Natural killer cell (primary cell): ENCODE measurements at regions not wholly inside any gene's neighbourhood (a gene's known extent, or its start where the extent isn't known, plus 50 kb on each side); places are given as distances from the start of the nearest gene placed in this dataset.

Experiments used
- ATAC-seq, 3 donors: fragments of 150-1000 bp in 2 of 3; fragments of 200-7000 bp in 1 of 3; cut with Tn5 transposase; 1 replicate in 1 of 3; 2 replicates in 2 of 3; pipeline ENCODE4 v1.10.0; 2021; ENCODE audit warnings: mild to moderate bottlenecking in 2 of 3, moderate library complexity in 2 of 3
- DNase-seq, 2 donors: peaks; one replicate each; pipeline versions ENCODE4 v3.0.0 to v3.0.0-alpha.2; 2013 to 2021; ENCODE audit warnings: mixed read lengths in 1 of 2
- H3K27ac ChIP-seq: one replicate; pipeline ENCODE4 v1.5.1; 2013; ENCODE audit warnings: mild to moderate bottlenecking, low read length
- H3K27me3 ChIP-seq: one replicate; pipeline ENCODE4 v1.6.1; 2013; ENCODE audit warnings: low read length; ENCODE audit not compliant: control insufficient read depth, insufficient read depth
- H3K36me3 ChIP-seq: one replicate; pipeline ENCODE4 v1.6.1; 2013; ENCODE audit warnings: low read length; ENCODE audit not compliant: control insufficient read depth, insufficient read depth
- H3K4me1 ChIP-seq: one replicate; pipeline ENCODE4 v1.6.1; 2013; ENCODE audit warnings: low read length; ENCODE audit not compliant: control insufficient read depth, insufficient read depth
- H3K4me3 ChIP-seq: one replicate; pipeline ENCODE4 v1.5.1; 2013; ENCODE audit warnings: low read length
- H3K9me3 ChIP-seq: one replicate; pipeline ENCODE4 v1.6.1; 2013; ENCODE audit warnings: low read length; ENCODE audit not compliant: control insufficient read depth, insufficient read depth
- H3K27ac Mint-ChIP-seq, 2 donors: one replicate each; pipeline ENCODE4 v1.8.0; 2022; ENCODE audit warnings: mild to moderate bottlenecking in 2 of 2, mixed read lengths in 2 of 2, moderate library complexity in 1 of 2
- H3K27me3 Mint-ChIP-seq, 2 donors: one replicate each; pipeline ENCODE4 v1.8.0; 2022; ENCODE audit warnings: low read depth in 2 of 2, mixed read lengths in 2 of 2
- H3K36me3 Mint-ChIP-seq: one replicate; pipeline ENCODE4 v1.8.0; 2022; ENCODE audit warnings: mixed read lengths
- H3K4me1 Mint-ChIP-seq, 2 donors: one replicate each; pipeline ENCODE4 v1.8.0; 2022; ENCODE audit warnings: mixed read lengths in 2 of 2
- H3K4me3 Mint-ChIP-seq: one replicate; pipeline ENCODE4 v1.8.0; 2022; ENCODE audit warnings: mild to moderate bottlenecking, moderate library complexity, mixed read lengths
- H3K9me3 Mint-ChIP-seq, 2 donors: one replicate each; pipeline ENCODE4 v1.8.0; 2022; ENCODE audit warnings: mixed read lengths in 2 of 2
- CTCF ChIP-seq: fragments of 200-600 bp; IDR thresholded peaks from one replicate; pipeline ENCODE4 v1.8.0; 2022; ENCODE audit warnings: antibody characterized with exemption
- WGBS: methylation state at CpG from one replicate; pipeline ENCODE4 v1.1.7; 2013; ENCODE audit warnings: missing lambda C conversion rate; ENCODE audit not compliant: insufficient coverage; 5-methylcytosine and 5-hydroxymethylcytosine counted together
- intact Hi-C: fragments of 100-400 bp; cut with micrococcal nuclease; formaldehyde crosslinking; loops from one replicate; pipeline ENCODE4 v1.14.2; 2022

GRCh38 chr4:115688961-115689360 lies 575.5 kb upstream of the NDST4 start:
- Mint-ChIP-seq H3K9me3 (peaks cover 14 to 18% of the 10 kb centered on the region in 2 donors), H3K4me1 (no peaks in the 10 kb centered on the region), H3K36me3 (no peaks in the 10 kb centered on the region), H3K4me3 (no peak overlapping the region), H3K27me3 (no peaks in the 10 kb centered on the region), H3K27ac (no peak overlapping the region)
- DNase-seq (no peak), ATAC-seq (no peak)
- Histone ChIP-seq H3K4me3 (no peak overlapping the region), H3K4me1 (no peaks in the 10 kb centered on the region), H3K27ac (no peak overlapping the region), H3K9me3 (no peaks in the 10 kb centered on the region), H3K27me3 (no peaks in the 10 kb centered on the region), H3K36me3 (no peaks in the 10 kb centered on the region)
- intact Hi-C loops: no loop called here
- no peak for TF ChIP-seq CTCF

- Histone ChIP-seq H3K4me3 (no peak overlapping the region), H3K27me3 (no peaks in the 10 kb centered on the region), H3K36me3 (no peaks in the 10 kb centered on the region), H3K27ac (no peak overlapping the region), H3K9me3 (no peaks in the 10 kb centered on the region), H3K4me1 (no peaks in the 10 kb centered on the region)
- ATAC-seq (no peak), DNase-seq (no peak)
- intact Hi-C loops: no loop called here
- Mint-ChIP-seq H3K4me3 (no peak overlapping the region), H3K9me3 (peaks cover 12 to 16% of the 10 kb centered on the region in 2 donors), H3K36me3 (no peaks in the 10 kb centered on the region), H3K4me1 (no peaks in the 10 kb centered on the region), H3K27ac (no peak overlapping the region), H3K27me3 (no peaks in the 10 kb centered on the region)
- no peak for TF ChIP-seq CTCF
- no CpG with 5 or more reads among the region's 1 CpG for WGBS
Measured at GRCh38 chr4:115687052-115687755, 573.8 kb upstream of the NDST4 start.

- peak in 1 of 3 donors; percentile 30 for ATAC-seq
- Mint-ChIP-seq H3K27ac (no peak overlapping the region), H3K27me3 (no peaks in the 10 kb centered on the region)
Measured at GRCh38 chr4:115678425-115678941, 565.1 kb upstream of the NDST4 start.

More at GRCh38 chr4:115678425-115678941, 565.1 kb upstream of the NDST4 start:
- Histone ChIP-seq H3K27ac (no peak overlapping the region), H3K4me1 (no peaks in the 10 kb centered on the region), H3K4me3 (no peak overlapping the region), H3K9me3 (no peaks in the 10 kb centered on the region), H3K27me3 (no peaks in the 10 kb centered on the region), H3K36me3 (no peaks in the 10 kb centered on the region)
- intact Hi-C loops: no loop called here
- Mint-ChIP-seq H3K9me3 (peaks cover 0 to 3% of the 10 kb centered on the region in 2 donors), H3K4me3 (no peak overlapping the region), H3K4me1 (no peaks in the 10 kb centered on the region), H3K36me3 (no peaks in the 10 kb centered on the region)
- WGBS: 94% methylated on average over 47 of the region's 47 CpGs
- no peak for TF ChIP-seq CTCF
- no peak for DNase-seq
